ENCODE measurements at regions not wholly inside any gene's neighbourhood (a gene's known extent, or its start where the extent isn't known, plus 50 kb on each side); places are given as distances from the start of the nearest gene placed in this dataset.

GRCh38 chr15:96106628-96107027 lies 223.9 kb upstream of the NR2F2 start:
- Mint-ChIP-seq H3K9me3 (peaks cover 0 to 4% (median 0%) of the 10 kb centered on the region in 9 donors), H3K36me3 (no peaks in the 10 kb centered on the region), H3K27ac (no peak overlapping the region), H3K4me3 (no peak overlapping the region), H3K27me3 (peaks cover 0 to 17% (median 4%) of the 10 kb centered on the region in 5 donors), H3K4me1 (no peaks in the 10 kb centered on the region)
- no peak for DNase-seq
- POLR2A ChIA-PET, result no interaction called here
- ATAC-seq, result no peak

- Mint-ChIP-seq H3K4me3 (no peak overlapping the region), H3K9me3 (peaks cover 0 to 4% (median 0%) of the 10 kb centered on the region in 9 donors), H3K27ac (no peak overlapping the region), H3K36me3 (no peaks in the 10 kb centered on the region), H3K27me3 (peaks cover 0 to 12% (median 2%) of the 10 kb centered on the region in 5 donors), H3K4me1 (no peaks in the 10 kb centered on the region)
- POLR2A ChIA-PET, result no interaction called here
- ATAC-seq (no peak), DNase-seq (no peak)
Measured at GRCh38 chr15:96107916-96108315, 222.6 kb upstream of the NR2F2 start.

- Mint-ChIP-seq H3K4me1 (no peaks in the 10 kb centered on the region), H3K4me3 (no peak overlapping the region), H3K9me3 (peaks cover 0 to 4% (median 0%) of the 10 kb centered on the region in 9 donors), H3K27me3 (peaks cover 0 to 8% (median 2%) of the 10 kb centered on the region in 5 donors), H3K27ac (no peak overlapping the region), H3K36me3 (no peaks in the 10 kb centered on the region)
- ATAC-seq, result no peak
- no peak for DNase-seq
- POLR2A ChIA-PET, result no interaction called here
Measured at GRCh38 chr15:96108405-96108804, 222.1 kb upstream of the NR2F2 start.

- Mint-ChIP-seq H3K9me3 (peaks cover 0 to 2% (median 0%) of the 10 kb centered on the region in 9 donors), H3K4me3 (no peak overlapping the region), H3K27me3 (peaks cover 2 to 8% (median 4%) of the 10 kb centered on the region in 5 donors), H3K4me1 (no peaks in the 10 kb centered on the region), H3K27ac (no peak overlapping the region), H3K36me3 (no peaks in the 10 kb centered on the region)
- DNase-seq, result no peak
- no peak for ATAC-seq
- POLR2A ChIA-PET, result no interaction called here
Measured at GRCh38 chr15:96109820-96110219, 220.7 kb upstream of the NR2F2 start.

GRCh38 chr15:96112018-96112417 lies 218.5 kb upstream of the NR2F2 start:
- Mint-ChIP-seq H3K27me3 (peaks cover 3 to 22% (median 4%) of the 10 kb centered on the region in 5 donors), H3K36me3 (no peaks in the 10 kb centered on the region), H3K4me1 (no peaks in the 10 kb centered on the region), H3K9me3 (peaks cover 0 to 6% (median 0%) of the 10 kb centered on the region in 9 donors), H3K4me3 (no peak overlapping the region), H3K27ac (no peak overlapping the region)
- ATAC-seq (no peak), DNase-seq (no peak)
- POLR2A ChIA-PET, result no interaction called here

GRCh38 chr15:96115642-96116041 lies 214.9 kb upstream of the NR2F2 start:
- POLR2A ChIA-PET, result no interaction called here
- Mint-ChIP-seq H3K4me1 (no peaks in the 10 kb centered on the region), H3K27ac (no peak overlapping the region), H3K9me3 (peaks cover 0 to 6% (median 0%) of the 10 kb centered on the region in 9 donors), H3K36me3 (no peaks in the 10 kb centered on the region), H3K4me3 (no peak overlapping the region), H3K27me3 (peaks cover 4 to 14% (median 6%) of the 10 kb centered on the region in 5 donors)
- ATAC-seq (no peak), DNase-seq (no peak)

- no peak overlapping the region for H3K27ac Mint-ChIP-seq
- POLR2A ChIA-PET, result no interaction called here
- DNase-seq (no peak), ATAC-seq (no peak)
- no peaks in the 10 kb centered on the region for H3K4me1 Mint-ChIP-seq
- peaks cover 0 to 6% (median 0%) of the 10 kb centered on the region in 9 donors for H3K9me3 Mint-ChIP-seq
- no peaks in the 10 kb centered on the region for H3K36me3 Mint-ChIP-seq
- no peak overlapping the region for H3K4me3 Mint-ChIP-seq
- H3K27me3 Mint-ChIP-seq, result peaks cover 2 to 14% (median 7%) of the 10 kb centered on the region in 5 donors
Measured at GRCh38 chr15:96117270-96117669, 213.2 kb upstream of the NR2F2 start.

GRCh38 chr15:96119734-96120133 lies 210.8 kb upstream of the NR2F2 start:
- ATAC-seq (no peak), DNase-seq (no peak)
- Mint-ChIP-seq H3K9me3 (peaks cover 0 to 5% (median 0%) of the 10 kb centered on the region in 9 donors), H3K36me3 (no peaks in the 10 kb centered on the region), H3K27me3 (peaks cover 3 to 14% (median 4%) of the 10 kb centered on the region in 5 donors), H3K4me3 (no peak overlapping the region), H3K27ac (no peak overlapping the region), H3K4me1 (no peaks in the 10 kb centered on the region)
- POLR2A ChIA-PET, result no interaction called here

- DNase-seq (no peak), ATAC-seq (no peak)
- Mint-ChIP-seq H3K4me1 (no peaks in the 10 kb centered on the region), H3K27ac (no peak overlapping the region), H3K36me3 (no peaks in the 10 kb centered on the region), H3K27me3 (peaks cover 1 to 15% (median 5%) of the 10 kb centered on the region in 5 donors), H3K4me3 (no peak overlapping the region), H3K9me3 (peaks cover 0 to 4% (median 0%) of the 10 kb centered on the region in 9 donors)
- POLR2A ChIA-PET, result no interaction called here
Measured at GRCh38 chr15:96121086-96121920, 209.2 kb upstream of the NR2F2 start.

GRCh38 chr15:96122077-96123027 lies 208.1 kb upstream of the NR2F2 start:
- Mint-ChIP-seq H3K9me3 (peaks cover 0 to 4% (median 0%) of the 10 kb centered on the region in 9 donors), H3K36me3 (no peaks in the 10 kb centered on the region)

GRCh38 chr15:96123028-96123400 lies 207.5 kb upstream of the NR2F2 start:
- Mint-ChIP-seq H3K27ac (no peak overlapping the region), H3K9me3 (peaks cover 0 to 4% (median 0%) of the 10 kb centered on the region in 9 donors), H3K4me3 (no peak overlapping the region), H3K36me3 (no peaks in the 10 kb centered on the region), H3K27me3 (peaks cover 6 to 31% (median 11%) of the 10 kb centered on the region in 5 donors), H3K4me1 (no peaks in the 10 kb centered on the region)
- POLR2A ChIA-PET, result no interaction called here
- no peak for ATAC-seq
- DNase-seq, result no peak

More at GRCh38 chr15:96122077-96123027, 208.1 kb upstream of the NR2F2 start:
- no peaks in the 10 kb centered on the region for H3K4me1 Mint-ChIP-seq
- H3K27me3 Mint-ChIP-seq, result peaks cover 6 to 26% (median 10%) of the 10 kb centered on the region in 5 donors
- H3K27ac Mint-ChIP-seq, result no peak overlapping the region
- DNase-seq (no peak), ATAC-seq (no peak)
- POLR2A ChIA-PET, result no interaction called here
- H3K4me3 Mint-ChIP-seq, result no peak overlapping the region

- H3K4me1 Mint-ChIP-seq, result no peaks in the 10 kb centered on the region
- no peaks in the 10 kb centered on the region for H3K36me3 Mint-ChIP-seq
- H3K27ac Mint-ChIP-seq, result no peak overlapping the region
- peaks cover 0 to 4% (median 0%) of the 10 kb centered on the region in 9 donors for H3K9me3 Mint-ChIP-seq
- ATAC-seq, result no peak
- DNase-seq, result no peak
- POLR2A ChIA-PET, result no interaction called here
- H3K4me3 Mint-ChIP-seq, result no peak overlapping the region
- H3K27me3 Mint-ChIP-seq, result peaks cover 6 to 36% (median 11%) of the 10 kb centered on the region in 5 donors
Measured at GRCh38 chr15:96123630-96124187, 206.8 kb upstream of the NR2F2 start.

GRCh38 chr15:96124436-96124835 lies 206.1 kb upstream of the NR2F2 start:
- H3K4me3 Mint-ChIP-seq, result no peak overlapping the region
- H3K4me1 Mint-ChIP-seq, result no peaks in the 10 kb centered on the region
- no peak overlapping the region for H3K27ac Mint-ChIP-seq
- DNase-seq (no peak), ATAC-seq (no peak)
- H3K27me3 Mint-ChIP-seq, result peaks cover 6 to 36% (median 11%) of the 10 kb centered on the region in 5 donors
- POLR2A ChIA-PET, result no interaction called here
- H3K9me3 Mint-ChIP-seq, result peaks cover 0 to 4% (median 0%) of the 10 kb centered on the region in 9 donors
- no peaks in the 10 kb centered on the region for H3K36me3 Mint-ChIP-seq
